Pancreas (tissue), 10 donors: ENCODE measurements at regions not wholly inside any gene's neighbourhood (a gene's known extent, or its start where the extent isn't known, plus 50 kb on each side); places are given as distances from the start of the nearest gene placed in this dataset.

Source experiments
- ATAC-seq, 4 donors: fragments of 200-7000 bp; cut with Tn5 transposase; one replicate each; pipeline versions ENCODE4 v1.8.0 to v1.9.1; 2020; ENCODE audit warnings: mild to moderate bottlenecking in 4 of 4, moderate library complexity in 4 of 4
- DNase-seq, 6 donors: peaks; one replicate each; pipeline ENCODE4 v3.0.0-alpha.2; 2020
- FAIRE-seq: peaks from 2 replicates; lab custom pipeline; 2012; peaks lifted over from hg19 to GRCh38; lab: Jason Lieb, UNC
- H3K27ac ChIP-seq, 4 donors: fragments of 200-600 bp; sonication (generic); 1 replicate in 3 of 4; 2 replicates in 1 of 4; pipeline versions ENCODE4 v1.5.0 to v1.8.0; 2020
- H3K27me3 ChIP-seq, 4 donors: fragments of 200-600 bp; one replicate each; pipeline ENCODE4 v1.8.0; 2021
- H3K36me3 ChIP-seq, 3 donors: fragments of 200-600 bp; sonication (generic) in 1 of 3; one replicate each; pipeline versions ENCODE4 v1.5.0 to v1.8.0; 2020 to 2021
- H3K4me1 ChIP-seq, 3 donors: fragments of 200-600 bp; one replicate each; pipeline ENCODE4 v1.8.0; 2021
- H3K4me3 ChIP-seq, 4 donors: fragments of 200-600 bp; sonication (generic) in 2 of 4; one replicate each; pipeline versions ENCODE4 v1.5.0 to v1.8.0; 2020 to 2021
- H3K9me3 ChIP-seq, 4 donors: fragments of 200-600 bp; one replicate each; pipeline ENCODE4 v1.8.0; 2021
- WGBS, 2 donors: extraction: QIAGEN DNeasy Blood & Tissue Kit; methylation state at CpG; one replicate each; pipeline ENCODE4 v1.1.7; 2013; 5-methylcytosine and 5-hydroxymethylcytosine counted together
- intact Hi-C, 3 donors: fragments of 100-400 bp; cut with DNase I; formaldehyde crosslinking; loops; one replicate each; pipeline versions ENCODE4 v1.11.1 to v1.14.2; 2022
- TF ChIP-seq, protein P1 (sequence below), 4 donors: fragments of 200-600 bp; sonication (generic) in 3 of 4; IDR thresholded peaks; one replicate each; pipeline versions ENCODE4 v1.5.0 to v1.8.0; 2021; ENCODE audit warnings: antibody characterized with exemption in 4 of 4
- donor health status: healthy with polysubstance abuse.
- donor health status: DM: no; HTN: no; CAD: no; lungs with moderate emphysema.
- donor health status: DM: no; HTN: no; CAD: no.
- donor health status: control.
- donor health status: control.
- donor health status: Bipolar disorder and iron deficiency.
- donor health status: DM: yes; HTN: yes; CAD: no.
- donor health status: DM: no; HTN: no; CAD: no.
- donor health status: DM: no; HTN: no; CAD: no.
- donor health status: DM: yes; HTN: yes; CAD: no.

- DNase-seq (no peak), ATAC-seq (no peak), FAIRE-seq (no peak)
- Histone ChIP-seq H3K4me1 (peaks cover 0 to 7% (median 0%) of the 10 kb centered on the region in 3 donors), H3K27me3 (no peaks in the 10 kb centered on the region), H3K9me3 (no peaks in the 10 kb centered on the region), H3K4me3 (no peak overlapping the region), H3K36me3 (no peaks in the 10 kb centered on the region), H3K27ac (no peak overlapping the region)
- intact Hi-C loops = no loop called here
- TF ChIP-seq, protein P1, sequence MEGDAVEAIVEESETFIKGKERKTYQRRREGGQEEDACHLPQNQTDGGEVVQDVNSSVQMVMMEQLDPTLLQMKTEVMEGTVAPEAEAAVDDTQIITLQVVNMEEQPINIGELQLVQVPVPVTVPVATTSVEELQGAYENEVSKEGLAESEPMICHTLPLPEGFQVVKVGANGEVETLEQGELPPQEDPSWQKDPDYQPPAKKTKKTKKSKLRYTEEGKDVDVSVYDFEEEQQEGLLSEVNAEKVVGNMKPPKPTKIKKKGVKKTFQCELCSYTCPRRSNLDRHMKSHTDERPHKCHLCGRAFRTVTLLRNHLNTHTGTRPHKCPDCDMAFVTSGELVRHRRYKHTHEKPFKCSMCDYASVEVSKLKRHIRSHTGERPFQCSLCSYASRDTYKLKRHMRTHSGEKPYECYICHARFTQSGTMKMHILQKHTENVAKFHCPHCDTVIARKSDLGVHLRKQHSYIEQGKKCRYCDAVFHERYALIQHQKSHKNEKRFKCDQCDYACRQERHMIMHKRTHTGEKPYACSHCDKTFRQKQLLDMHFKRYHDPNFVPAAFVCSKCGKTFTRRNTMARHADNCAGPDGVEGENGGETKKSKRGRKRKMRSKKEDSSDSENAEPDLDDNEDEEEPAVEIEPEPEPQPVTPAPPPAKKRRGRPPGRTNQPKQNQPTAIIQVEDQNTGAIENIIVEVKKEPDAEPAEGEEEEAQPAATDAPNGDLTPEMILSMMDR (IDR thresholded peaks at IDR 0.05) = no peak
- WGBS, 2 donors = 74 to 79% methylated on average over 3 of the region's 3 CpGs
Measured at GRCh38 chr2:200155652-200156051, 150.8 kb upstream of the SPATS2L start.

DNA sequence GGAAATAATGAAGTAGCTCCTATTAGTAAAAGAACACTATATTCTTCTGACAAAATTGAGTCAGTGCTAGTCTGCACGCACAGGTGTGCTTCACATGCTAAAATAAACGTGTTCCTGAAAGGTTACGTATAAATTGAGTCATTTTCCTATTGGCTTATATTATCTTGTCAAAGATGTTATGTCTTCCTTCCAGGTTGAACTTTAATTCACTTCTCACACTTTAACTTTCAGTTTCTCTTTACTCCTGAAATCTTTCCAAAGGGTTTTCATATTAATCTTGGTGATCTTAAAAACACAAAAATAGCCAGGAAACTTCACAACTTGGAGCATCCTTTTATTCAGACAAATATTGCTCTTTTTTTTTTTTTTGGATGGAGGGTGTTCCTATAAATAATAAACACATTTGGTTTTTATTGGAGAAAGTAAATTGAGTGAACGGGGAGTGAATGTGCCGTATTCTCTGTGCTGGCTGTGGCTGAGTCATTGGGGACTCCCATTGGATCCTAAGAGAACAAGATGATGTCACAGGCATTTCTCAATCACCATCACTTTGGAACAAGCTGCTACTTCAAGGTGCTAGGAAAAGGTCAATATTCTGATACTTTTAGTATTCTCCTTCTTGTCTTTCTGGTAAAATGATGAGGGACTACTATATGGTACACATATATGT lies 150.2 kb upstream of the SPATS2L start:
- Histone ChIP-seq H3K36me3 (no peaks in the 10 kb centered on the region), H3K4me3 (peak overlapping the region in 1 of 4 donors; percentile 1), H3K4me1 (peaks cover 0 to 7% (median 0%) of the 10 kb centered on the region in 3 donors), H3K9me3 (no peaks in the 10 kb centered on the region), H3K27ac (no peak overlapping the region), H3K27me3 (no peaks in the 10 kb centered on the region)
- DNase-seq = peak in 1 of 6 donors; percentile 32
- TF ChIP-seq, protein P1 (IDR thresholded peaks at IDR 0.05) = no peak
- intact Hi-C loops = no loop called here
- peak; percentile 61 to 81 (median 76) for ATAC-seq
- no peak for FAIRE-seq
- 71 to 72% methylated on average over 5 of the region's 5 CpGs for WGBS, 2 donors

GRCh38 chr2:200158647-200159356 lies 147.7 kb upstream of the SPATS2L start:
- 47 to 65% methylated on average over 1 of the region's 1 CpG for WGBS, 2 donors
- no peak overlapping the region for H3K4me3 ChIP-seq
- FAIRE-seq (no peak), DNase-seq (no peak), ATAC-seq (peak in 1 of 4 donors; percentile 13)
- no peak overlapping the region for H3K27ac ChIP-seq
- H3K36me3 ChIP-seq = no peaks in the 10 kb centered on the region
- H3K4me1 ChIP-seq = peaks cover 0 to 7% (median 0%) of the 10 kb centered on the region in 3 donors
- TF ChIP-seq, protein P1 (IDR thresholded peaks at IDR 0.05) = no peak
- intact Hi-C loops = no loop called here
- H3K9me3 ChIP-seq = no peaks in the 10 kb centered on the region
- no peaks in the 10 kb centered on the region for H3K27me3 ChIP-seq

GRCh38 chr2:200159357-200159707 lies 147.2 kb upstream of the SPATS2L start:
- H3K27me3 ChIP-seq = no peaks in the 10 kb centered on the region
- intact Hi-C loops = no loop called here
- no peak for FAIRE-seq
- H3K36me3 ChIP-seq = no peaks in the 10 kb centered on the region
- no peaks in the 10 kb centered on the region for H3K9me3 ChIP-seq
- TF ChIP-seq, protein P1 (IDR thresholded peaks at IDR 0.05) = no peak
- no peak overlapping the region for H3K27ac ChIP-seq
- ATAC-seq = peak in 3 of 4 donors; percentile 18 to 70 (median 44)
- no peak overlapping the region for H3K4me3 ChIP-seq
- H3K4me1 ChIP-seq = peaks cover 0 to 7% (median 0%) of the 10 kb centered on the region in 3 donors
- DNase-seq = no peak
